Neural cell (in vitro differentiated cells): ENCODE measurements at regions not wholly inside any gene's neighbourhood (a gene's known extent, or its start where the extent isn't known, plus 50 kb on each side); places are given as distances from the start of the nearest gene placed in this dataset.

ENCODE experiments used
- H2AFZ ChIP-seq: fragments of 200-600, 300-800 bp; sonication (generic), shearing (Covaris generic); 2 replicates; pipeline ENCODE4 v1.6.0; 2014; ENCODE audit warnings: low read depth, mild to moderate bottlenecking, antibody characterized with exemption, low read length, moderate library complexity
- H3F3A ChIP-seq: fragments of 200-600 bp; shearing (Covaris generic); 2 replicates; pipeline ENCODE4 v1.6.1; 2016; ENCODE audit warnings: mild to moderate bottlenecking, moderate library complexity, mixed read lengths, antibody characterized with exemption, low read length; ENCODE audit not compliant: insufficient read depth, poor library complexity, severe bottlenecking
- H3K27ac ChIP-seq: fragments of 200-600, 300-800 bp; sonication (generic), shearing (Covaris generic); 2 replicates; pipeline ENCODE4 v1.5.1; 2014; ENCODE audit warnings: mild to moderate bottlenecking, low read length, moderate library complexity
- H3K27me3 ChIP-seq: fragments of 300-800, 200-600 bp; sonication (generic), shearing (Covaris generic); 2 replicates; pipeline ENCODE4 v1.6.0; 2014; ENCODE audit warnings: mild to moderate bottlenecking, low read depth, low read length, moderate library complexity; ENCODE audit not compliant: insufficient read depth
- H3K36me3 ChIP-seq: fragments of 300-800, 200-600 bp; sonication (generic), shearing (Covaris generic); 2 replicates; pipeline ENCODE4 v1.5.1; 2014; ENCODE audit warnings: mild to moderate bottlenecking, antibody characterized with exemption, low read length, moderate library complexity; ENCODE audit not compliant: insufficient read depth
- H3K4me2 ChIP-seq: fragments of 300-800, 200-600 bp; sonication (generic), shearing (Covaris generic); 2 replicates; pipeline ENCODE4 v1.6.0; 2014; ENCODE audit warnings: mild to moderate bottlenecking, low read length
- H3K4me3 ChIP-seq: fragments of 300-800, 200-600 bp; sonication (generic), shearing (Covaris generic); 2 replicates; pipeline ENCODE4 v1.5.1; 2014; ENCODE audit warnings: mild to moderate bottlenecking, low read length, moderate library complexity
- H3K79me2 ChIP-seq: fragments of 200-600 bp; shearing (Covaris generic); replicated peaks from 2 replicates; pipeline ENCODE4 v1.6.0; 2014; ENCODE audit warnings: mild to moderate bottlenecking, low read length, moderate library complexity; ENCODE audit not compliant: insufficient read depth
- H3K9ac ChIP-seq: fragments of 300-800, 200-600 bp; sonication (generic), shearing (Covaris generic); 2 replicates; pipeline ENCODE4 v1.6.1; 2016; ENCODE audit warnings: mild to moderate bottlenecking, low read length, mixed read lengths
- H3K9me2 ChIP-seq: fragments of 200-600 bp; shearing (Covaris generic); 2 replicates; pipeline ENCODE4 v1.6.1; 2016; ENCODE audit warnings: mild to moderate bottlenecking, low read length, mixed read lengths; ENCODE audit not compliant: insufficient read depth
- H3K9me3 ChIP-seq: fragments of 200-600, 300-800 bp; sonication (generic), shearing (Covaris generic); 2 replicates; pipeline ENCODE4 v1.6.1; 2016; ENCODE audit warnings: mild to moderate bottlenecking, mixed run types, low read length, moderate library complexity, mixed read lengths
- H4K20me1 ChIP-seq: fragments of 200-600 bp; shearing (Covaris generic); 2 replicates; pipeline ENCODE4 v1.6.1; 2016; ENCODE audit warnings: mild to moderate bottlenecking, mixed run types; ENCODE audit not compliant: insufficient read depth
- EP300 ChIP-seq: fragments of 450-650 bp; conservative IDR thresholded peaks from 2 replicates; pipeline ENCODE4 v1.6.1; 2014; ENCODE audit warnings: antibody characterized with exemption, mild to moderate bottlenecking, moderate library complexity; ENCODE audit not compliant: poor library complexity, severe bottlenecking
- EZH2 ChIP-seq: fragments of 200-600, 300-800 bp; shearing (Covaris generic), sonication (generic); IDR thresholded peaks from 2 replicates; pipeline ENCODE4 v1.6.1; 2014; ENCODE audit warnings: antibody characterized with exemption, low read length, borderline replicate concordance, mild to moderate bottlenecking; ENCODE audit not compliant: insufficient read depth, poor library complexity, severe bottlenecking
- MXI1 ChIP-seq: fragments of 450-650 bp; conservative IDR thresholded peaks from 2 replicates; pipeline ENCODE4 v1.6.1; 2014; ENCODE audit warnings: antibody characterized with exemption, mild to moderate bottlenecking; ENCODE audit not compliant: poor library complexity, severe bottlenecking
- POLR2AphosphoS5 ChIP-seq: IDR thresholded peaks from 2 replicates; pipeline ENCODE4 v1.6.1; 2012
- RAD21 ChIP-seq: fragments of 450-650 bp; conservative IDR thresholded peaks from 2 replicates; pipeline ENCODE4 v1.6.1; 2014; ENCODE audit warnings: antibody characterized with exemption, mild to moderate bottlenecking, moderate library complexity
- SMC3 ChIP-seq: fragments of 450-650 bp; conservative IDR thresholded peaks from 2 replicates; pipeline ENCODE4 v1.6.1; 2014; ENCODE audit warnings: antibody characterized with exemption, mild to moderate bottlenecking, moderate library complexity; ENCODE audit not compliant: poor library complexity
- TAF1 ChIP-seq: IDR thresholded peaks from 2 replicates; pipeline ENCODE4 v1.6.1; 2012; ENCODE audit warnings: low read depth
- TF ChIP-seq, protein P1 (sequence below): fragments of 450-650 bp; IDR thresholded peaks from 2 replicates; pipeline ENCODE4 v1.5.1; 2014; ENCODE audit warnings: antibody characterized with exemption, mild to moderate bottlenecking, moderate library complexity; ENCODE audit not compliant: poor library complexity, severe bottlenecking
- TF ChIP-seq, protein P2 (sequence below): IDR thresholded peaks from 2 replicates; pipeline ENCODE4 v1.6.1; 2012; ENCODE audit warnings: borderline replicate concordance

DNA sequence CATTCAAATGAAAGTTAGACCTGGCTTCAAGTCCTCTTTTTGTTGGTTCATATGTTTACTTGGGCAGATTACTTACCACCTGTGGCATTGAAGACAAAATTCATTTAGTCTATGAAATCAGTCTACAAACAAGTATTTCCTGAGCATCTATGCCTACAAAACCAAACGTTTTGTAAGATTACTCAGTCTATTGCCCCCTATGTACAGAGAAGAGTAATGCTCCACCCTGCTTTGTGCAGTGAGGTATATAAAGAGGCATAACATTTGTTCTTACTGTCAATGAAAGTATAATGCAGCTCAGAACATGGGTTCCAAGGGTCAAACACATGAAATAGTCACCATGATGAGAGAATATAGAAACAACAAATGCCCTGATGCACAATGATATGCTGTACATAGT, 580.7 kb downstream of the KIF4B start:
- Histone ChIP-seq H2AFZ (no peak overlapping the region), H3K9ac (no peak overlapping the region), H4K20me1 (no peaks in the 10 kb centered on the region), H3F3A (no peaks in the 10 kb centered on the region), H3K36me3 (no peaks in the 10 kb centered on the region), H3K27ac (no peak overlapping the region), H3K79me2 (no peaks in the 10 kb centered on the region), H3K4me2 (no peak overlapping the region), H3K9me3 (no peaks in the 10 kb centered on the region), H3K9me2 (no peaks in the 10 kb centered on the region), H3K4me3 (no peak overlapping the region), H3K27me3 (no peaks in the 10 kb centered on the region)
- TF ChIP-seq MXI1: no peak
- no peak for TF ChIP-seq RAD21
- TF ChIP-seq SMC3: no peak
- TF ChIP-seq, protein P1, sequence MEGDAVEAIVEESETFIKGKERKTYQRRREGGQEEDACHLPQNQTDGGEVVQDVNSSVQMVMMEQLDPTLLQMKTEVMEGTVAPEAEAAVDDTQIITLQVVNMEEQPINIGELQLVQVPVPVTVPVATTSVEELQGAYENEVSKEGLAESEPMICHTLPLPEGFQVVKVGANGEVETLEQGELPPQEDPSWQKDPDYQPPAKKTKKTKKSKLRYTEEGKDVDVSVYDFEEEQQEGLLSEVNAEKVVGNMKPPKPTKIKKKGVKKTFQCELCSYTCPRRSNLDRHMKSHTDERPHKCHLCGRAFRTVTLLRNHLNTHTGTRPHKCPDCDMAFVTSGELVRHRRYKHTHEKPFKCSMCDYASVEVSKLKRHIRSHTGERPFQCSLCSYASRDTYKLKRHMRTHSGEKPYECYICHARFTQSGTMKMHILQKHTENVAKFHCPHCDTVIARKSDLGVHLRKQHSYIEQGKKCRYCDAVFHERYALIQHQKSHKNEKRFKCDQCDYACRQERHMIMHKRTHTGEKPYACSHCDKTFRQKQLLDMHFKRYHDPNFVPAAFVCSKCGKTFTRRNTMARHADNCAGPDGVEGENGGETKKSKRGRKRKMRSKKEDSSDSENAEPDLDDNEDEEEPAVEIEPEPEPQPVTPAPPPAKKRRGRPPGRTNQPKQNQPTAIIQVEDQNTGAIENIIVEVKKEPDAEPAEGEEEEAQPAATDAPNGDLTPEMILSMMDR: no peak

DNA sequence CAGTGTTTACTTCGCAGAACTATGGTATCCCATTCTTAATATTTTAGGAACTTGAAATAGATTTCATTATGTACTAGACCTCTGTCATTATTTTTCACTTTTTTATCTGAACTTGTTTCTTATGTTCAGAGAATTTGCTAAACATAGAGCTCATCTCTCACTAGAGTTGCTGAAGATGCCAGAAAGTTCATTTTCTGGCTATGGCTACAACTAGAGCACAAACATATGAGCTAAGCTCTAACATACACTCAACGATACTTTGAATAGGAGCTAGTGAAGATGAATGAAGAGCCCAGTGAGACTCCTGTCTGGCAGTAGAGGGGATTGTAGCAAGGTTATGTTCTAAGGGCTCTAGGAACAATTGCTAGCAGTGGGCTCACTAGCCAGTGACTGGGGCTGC, 582.2 kb downstream of the KIF4B start:
- TF ChIP-seq EZH2: no peak
- TF ChIP-seq, protein P1: no peak
- TF ChIP-seq RAD21: no peak
- no peak overlapping the region for H2AFZ ChIP-seq

DNA sequence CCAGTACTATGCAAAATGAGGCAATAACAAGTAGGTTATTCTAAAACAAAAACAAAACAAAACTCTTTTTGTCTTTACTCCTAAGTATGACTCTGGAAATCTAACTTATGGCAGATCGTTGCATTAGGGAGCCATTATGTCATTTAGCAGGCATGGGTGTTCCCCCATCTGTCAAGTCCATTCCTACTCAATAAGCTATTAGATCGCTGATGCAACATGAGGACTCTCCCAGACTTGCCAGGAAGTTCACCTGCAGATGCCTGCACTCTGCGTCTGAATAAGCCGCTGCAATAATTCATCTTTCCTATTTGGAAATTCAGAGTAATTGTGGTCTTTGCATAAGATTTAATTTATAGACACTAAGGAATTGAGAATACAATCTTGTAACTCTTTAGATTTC, 585.0 kb downstream of the KIF4B start:
- Histone ChIP-seq H3K79me2 (no peaks in the 10 kb centered on the region), H3K9me3 (no peaks in the 10 kb centered on the region), H3K36me3 (no peaks in the 10 kb centered on the region), H3K27me3 (no peaks in the 10 kb centered on the region), H3K9me2 (no peaks in the 10 kb centered on the region), H4K20me1 (no peaks in the 10 kb centered on the region), H3K9ac (no peak overlapping the region), H3K4me3 (no peak overlapping the region), H3K27ac (no peak overlapping the region), H2AFZ (no peak overlapping the region), H3K4me2 (no peak overlapping the region), H3F3A (no peaks in the 10 kb centered on the region)
- no peak for TF ChIP-seq SMC3
- TF ChIP-seq MXI1: no peak
- TF ChIP-seq EP300: no peak
- TF ChIP-seq TAF1: no peak
- TF ChIP-seq EZH2: no peak
- TF ChIP-seq, protein P2, sequence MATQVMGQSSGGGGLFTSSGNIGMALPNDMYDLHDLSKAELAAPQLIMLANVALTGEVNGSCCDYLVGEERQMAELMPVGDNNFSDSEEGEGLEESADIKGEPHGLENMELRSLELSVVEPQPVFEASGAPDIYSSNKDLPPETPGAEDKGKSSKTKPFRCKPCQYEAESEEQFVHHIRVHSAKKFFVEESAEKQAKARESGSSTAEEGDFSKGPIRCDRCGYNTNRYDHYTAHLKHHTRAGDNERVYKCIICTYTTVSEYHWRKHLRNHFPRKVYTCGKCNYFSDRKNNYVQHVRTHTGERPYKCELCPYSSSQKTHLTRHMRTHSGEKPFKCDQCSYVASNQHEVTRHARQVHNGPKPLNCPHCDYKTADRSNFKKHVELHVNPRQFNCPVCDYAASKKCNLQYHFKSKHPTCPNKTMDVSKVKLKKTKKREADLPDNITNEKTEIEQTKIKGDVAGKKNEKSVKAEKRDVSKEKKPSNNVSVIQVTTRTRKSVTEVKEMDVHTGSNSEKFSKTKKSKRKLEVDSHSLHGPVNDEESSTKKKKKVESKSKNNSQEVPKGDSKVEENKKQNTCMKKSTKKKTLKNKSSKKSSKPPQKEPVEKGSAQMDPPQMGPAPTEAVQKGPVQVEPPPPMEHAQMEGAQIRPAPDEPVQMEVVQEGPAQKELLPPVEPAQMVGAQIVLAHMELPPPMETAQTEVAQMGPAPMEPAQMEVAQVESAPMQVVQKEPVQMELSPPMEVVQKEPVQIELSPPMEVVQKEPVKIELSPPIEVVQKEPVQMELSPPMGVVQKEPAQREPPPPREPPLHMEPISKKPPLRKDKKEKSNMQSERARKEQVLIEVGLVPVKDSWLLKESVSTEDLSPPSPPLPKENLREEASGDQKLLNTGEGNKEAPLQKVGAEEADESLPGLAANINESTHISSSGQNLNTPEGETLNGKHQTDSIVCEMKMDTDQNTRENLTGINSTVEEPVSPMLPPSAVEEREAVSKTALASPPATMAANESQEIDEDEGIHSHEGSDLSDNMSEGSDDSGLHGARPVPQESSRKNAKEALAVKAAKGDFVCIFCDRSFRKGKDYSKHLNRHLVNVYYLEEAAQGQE: no peak
- no peak for TF ChIP-seq RAD21
- TF ChIP-seq, protein P1: no peak
- no peak for TF ChIP-seq POLR2AphosphoS5

More for the DNA sequence above, 582.2 kb downstream of the KIF4B start:
- Histone ChIP-seq H3K27me3 (no peaks in the 10 kb centered on the region), H3K36me3 (no peaks in the 10 kb centered on the region), H3K27ac (no peak overlapping the region), H3K4me3 (no peak overlapping the region), H3K9me2 (no peaks in the 10 kb centered on the region), H3K9me3 (no peaks in the 10 kb centered on the region), H3F3A (no peaks in the 10 kb centered on the region), H3K79me2 (no peaks in the 10 kb centered on the region), H3K9ac (no peak overlapping the region), H3K4me2 (no peak overlapping the region), H4K20me1 (no peaks in the 10 kb centered on the region)
